ENCODE measurements at regions not wholly inside any gene's neighbourhood (a gene's known extent, or its start where the extent isn't known, plus 50 kb on each side); places are given as distances from the start of the nearest gene placed in this dataset.

DNA sequence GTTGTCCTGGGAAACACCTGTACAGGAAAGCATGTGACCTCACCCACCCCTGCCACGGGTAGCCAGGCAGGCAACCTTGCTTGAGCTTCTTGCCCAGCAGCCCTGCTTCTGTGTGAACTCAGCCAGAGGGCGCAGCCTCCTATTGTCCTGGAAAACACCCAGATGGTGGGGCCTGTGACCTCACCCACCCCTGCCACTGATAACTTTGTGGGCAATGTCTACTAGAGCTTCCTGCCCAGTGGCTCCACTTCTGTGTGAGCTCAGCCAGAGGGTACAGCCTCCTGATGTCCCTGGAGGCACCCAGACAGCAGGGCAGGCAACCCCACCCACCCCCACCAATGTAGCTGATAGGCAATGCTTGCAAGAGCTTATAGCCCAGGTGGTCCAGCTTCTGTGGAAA is 146.3 kb downstream of the DTHD1 start:
- H3K36me3 ChIP-seq (ENCODE audit: control insufficient read depth in 2 of 2, insufficient read depth in 2 of 2, low read length in 1 of 2): no peaks in the 10 kb centered on the region
- H3K27ac ChIP-seq (ENCODE audit: low read depth in 1 of 2, low read length in 1 of 2): no peak overlapping the region
- H3K4me3 ChIP-seq (ENCODE audit: low read length in 2 of 2): no peak overlapping the region
- H3K9me3 ChIP-seq (ENCODE audit: control insufficient read depth in 2 of 2, insufficient read depth in 1 of 2, low read length in 1 of 2): no peaks in the 10 kb centered on the region
- DNase-seq (ENCODE audit: low read depth in 6 of 9, low spot score in 9 of 9): no peak
- no peaks in the 10 kb centered on the region for H3K4me1 ChIP-seq (ENCODE audit: control insufficient read depth in 2 of 2, insufficient read depth in 2 of 2, low read length in 2 of 2)
- WGBS: 49% methylated on average over 2 of the region's 2 CpGs
- H3K27me3 ChIP-seq (ENCODE audit: control insufficient read depth in 2 of 2, insufficient read depth in 1 of 2, low read length in 1 of 2): no peaks in the 10 kb centered on the region

GRCh38 chr4:36432586-36432985 is 151.2 kb downstream of the DTHD1 start:
- Histone ChIP-seq H3K27me3 (ENCODE audit: control insufficient read depth in 2 of 2, insufficient read depth in 1 of 2, low read length in 1 of 2) (no peaks in the 10 kb centered on the region), H3K36me3 (ENCODE audit: control insufficient read depth in 2 of 2, insufficient read depth in 2 of 2, low read length in 1 of 2) (no peaks in the 10 kb centered on the region), H3K9me3 (ENCODE audit: control insufficient read depth in 2 of 2, insufficient read depth in 1 of 2, low read length in 1 of 2) (no peaks in the 10 kb centered on the region), H3K4me3 (ENCODE audit: low read length in 2 of 2) (no peak overlapping the region), H3K4me1 (ENCODE audit: control insufficient read depth in 2 of 2, insufficient read depth in 2 of 2, low read length in 2 of 2) (no peaks in the 10 kb centered on the region), H3K27ac (ENCODE audit: low read depth in 1 of 2, low read length in 1 of 2) (no peak overlapping the region)
- DNase-seq (ENCODE audit: low read depth in 6 of 9, low spot score in 9 of 9): no peak
- WGBS: 93% methylated on average over 2 of the region's 2 CpGs

DNA sequence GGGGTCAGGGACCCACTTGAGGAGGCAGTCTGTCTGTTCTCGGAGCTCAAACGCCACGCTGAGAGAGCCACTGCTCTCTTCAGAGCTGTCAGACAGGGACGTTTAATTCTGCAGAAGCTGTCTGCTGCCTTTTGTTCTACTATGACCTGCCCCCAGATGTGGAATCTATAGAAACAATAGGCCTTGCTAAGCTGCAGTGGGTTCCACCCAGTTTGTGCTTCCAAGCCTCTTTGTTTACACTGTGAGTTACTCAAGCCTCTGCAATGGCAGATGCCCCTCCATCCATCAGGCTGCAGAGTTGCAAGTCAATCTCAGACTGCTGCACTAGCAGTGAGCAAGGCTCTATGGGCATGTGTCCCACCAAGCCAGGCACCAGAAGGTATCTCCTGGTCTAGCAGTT is 158.1 kb downstream of the DTHD1 start:
- DNase-seq (ENCODE audit: low read depth in 6 of 9, low spot score in 9 of 9): no peak
- no peak overlapping the region for H3K27ac ChIP-seq (ENCODE audit: low read depth in 1 of 2, low read length in 1 of 2)
- H3K36me3 ChIP-seq (ENCODE audit: control insufficient read depth in 2 of 2, insufficient read depth in 2 of 2, low read length in 1 of 2): no peaks in the 10 kb centered on the region
- no peaks in the 10 kb centered on the region for H3K27me3 ChIP-seq (ENCODE audit: control insufficient read depth in 2 of 2, insufficient read depth in 1 of 2, low read length in 1 of 2)
- H3K4me1 ChIP-seq (ENCODE audit: control insufficient read depth in 2 of 2, insufficient read depth in 2 of 2, low read length in 2 of 2): no peaks in the 10 kb centered on the region
- 84% methylated on average over 4 of the region's 4 CpGs for WGBS
- H3K9me3 ChIP-seq (ENCODE audit: control insufficient read depth in 2 of 2, insufficient read depth in 1 of 2, low read length in 1 of 2): no peaks in the 10 kb centered on the region
- H3K4me3 ChIP-seq (ENCODE audit: low read length in 2 of 2): no peak overlapping the region

DNA sequence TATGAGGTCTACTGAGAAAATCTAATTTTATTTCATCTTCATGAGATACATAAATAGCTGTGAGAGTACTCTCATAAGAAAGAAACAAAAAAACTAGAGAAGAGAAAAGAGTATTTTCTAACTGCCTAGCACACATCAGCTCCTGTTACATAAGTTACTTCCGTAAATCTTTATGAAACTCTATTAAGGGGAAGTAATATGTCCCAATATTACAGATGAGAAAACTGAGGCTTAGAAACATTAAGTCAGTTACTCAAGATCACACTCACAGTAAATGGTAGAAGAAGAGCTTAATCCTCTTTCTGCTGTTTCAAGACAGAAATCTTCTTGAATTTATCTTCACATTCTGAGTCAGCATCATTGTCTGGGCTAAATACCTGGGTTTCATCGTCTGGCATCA is 164.1 kb downstream of the DTHD1 start:
- Histone ChIP-seq H3K4me3 (ENCODE audit: low read length in 2 of 2) (no peak overlapping the region), H3K9me3 (ENCODE audit: control insufficient read depth in 2 of 2, insufficient read depth in 1 of 2, low read length in 1 of 2) (no peaks in the 10 kb centered on the region), H3K27ac (ENCODE audit: low read depth in 1 of 2, low read length in 1 of 2) (no peak overlapping the region), H3K36me3 (ENCODE audit: control insufficient read depth in 2 of 2, insufficient read depth in 2 of 2, low read length in 1 of 2) (no peaks in the 10 kb centered on the region), H3K27me3 (ENCODE audit: control insufficient read depth in 2 of 2, insufficient read depth in 1 of 2, low read length in 1 of 2) (no peaks in the 10 kb centered on the region), H3K4me1 (ENCODE audit: control insufficient read depth in 2 of 2, insufficient read depth in 2 of 2, low read length in 2 of 2) (no peaks in the 10 kb centered on the region)
- no peak for DNase-seq (ENCODE audit: low read depth in 6 of 9, low spot score in 9 of 9)
- WGBS: 89% methylated on average over 2 of the region's 2 CpGs

- DNase-seq (ENCODE audit: low read depth in 6 of 9, low spot score in 9 of 9): no peak
- Histone ChIP-seq H3K4me1 (ENCODE audit: control insufficient read depth in 2 of 2, insufficient read depth in 2 of 2, low read length in 2 of 2) (no peaks in the 10 kb centered on the region), H3K36me3 (ENCODE audit: control insufficient read depth in 2 of 2, insufficient read depth in 2 of 2, low read length in 1 of 2) (no peaks in the 10 kb centered on the region), H3K9me3 (ENCODE audit: control insufficient read depth in 2 of 2, insufficient read depth in 1 of 2, low read length in 1 of 2) (no peaks in the 10 kb centered on the region), H3K27me3 (ENCODE audit: control insufficient read depth in 2 of 2, insufficient read depth in 1 of 2, low read length in 1 of 2) (no peaks in the 10 kb centered on the region), H3K27ac (ENCODE audit: low read depth in 1 of 2, low read length in 1 of 2) (no peak overlapping the region), H3K4me3 (ENCODE audit: low read length in 2 of 2) (no peak overlapping the region)
- WGBS: 83% methylated on average over 3 of the region's 3 CpGs
Measured at GRCh38 chr4:36446275-36446674, 164.9 kb downstream of the DTHD1 start.

DNA sequence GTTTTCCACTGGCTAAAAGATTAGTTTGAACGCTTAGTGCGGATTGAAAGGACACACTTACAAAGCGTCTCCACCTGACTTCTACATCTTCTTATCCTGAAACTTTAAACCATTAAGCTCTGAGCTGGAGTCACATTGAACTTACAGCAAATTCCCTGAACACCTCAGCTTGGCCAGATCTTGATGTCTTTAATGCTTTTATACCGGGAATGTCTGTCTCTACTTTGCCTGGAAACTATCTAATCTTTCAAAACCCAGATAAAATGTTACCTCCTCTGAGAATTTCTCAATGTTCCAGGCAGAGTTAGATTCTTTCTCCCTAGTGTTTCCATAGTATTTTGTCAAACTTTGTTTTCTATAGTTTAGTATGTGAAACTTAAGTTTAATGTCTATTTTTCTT is 179.9 kb downstream of the DTHD1 start:
- DNase-seq (ENCODE audit: low read depth in 6 of 9, low spot score in 9 of 9): no peak
- H3K4me3 ChIP-seq (ENCODE audit: low read length in 2 of 2): no peak overlapping the region
- H3K27ac ChIP-seq (ENCODE audit: low read depth in 1 of 2, low read length in 1 of 2): no peak overlapping the region
- no peaks in the 10 kb centered on the region for H3K27me3 ChIP-seq (ENCODE audit: control insufficient read depth in 2 of 2, insufficient read depth in 1 of 2, low read length in 1 of 2)
- no peaks in the 10 kb centered on the region for H3K36me3 ChIP-seq (ENCODE audit: control insufficient read depth in 2 of 2, insufficient read depth in 2 of 2, low read length in 1 of 2)
- H3K9me3 ChIP-seq (ENCODE audit: control insufficient read depth in 2 of 2, insufficient read depth in 1 of 2, low read length in 1 of 2): no peaks in the 10 kb centered on the region
- WGBS: 72% methylated on average over 4 of the region's 4 CpGs
- H3K4me1 ChIP-seq (ENCODE audit: control insufficient read depth in 2 of 2, insufficient read depth in 2 of 2, low read length in 2 of 2): no peaks in the 10 kb centered on the region

DNA sequence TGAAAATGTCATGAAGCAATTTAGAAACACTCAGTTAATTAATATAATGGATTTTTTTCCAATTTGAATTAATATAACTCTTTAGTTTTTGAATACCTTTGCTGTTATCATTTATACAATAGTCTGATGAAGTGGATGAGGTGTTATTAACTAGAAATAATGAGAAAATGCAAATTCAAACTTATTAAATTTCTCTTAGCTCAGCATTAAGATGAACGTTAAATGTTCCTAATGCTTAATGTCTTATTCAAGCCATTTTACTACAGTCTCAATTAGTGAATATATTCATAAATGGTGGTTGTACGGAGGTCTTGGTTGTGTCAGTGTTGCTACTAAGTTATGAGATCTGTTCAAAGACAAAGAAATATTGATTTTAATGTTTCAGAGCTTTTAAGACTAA is 186.3 kb downstream of the DTHD1 start:
- Histone ChIP-seq H3K27ac (ENCODE audit: low read depth in 1 of 2, low read length in 1 of 2) (no peak overlapping the region), H3K4me3 (ENCODE audit: low read length in 2 of 2) (no peak overlapping the region), H3K36me3 (ENCODE audit: control insufficient read depth in 2 of 2, insufficient read depth in 2 of 2, low read length in 1 of 2) (no peaks in the 10 kb centered on the region), H3K4me1 (ENCODE audit: control insufficient read depth in 2 of 2, insufficient read depth in 2 of 2, low read length in 2 of 2) (no peaks in the 10 kb centered on the region), H3K27me3 (ENCODE audit: control insufficient read depth in 2 of 2, insufficient read depth in 1 of 2, low read length in 1 of 2) (no peaks in the 10 kb centered on the region), H3K9me3 (ENCODE audit: control insufficient read depth in 2 of 2, insufficient read depth in 1 of 2, low read length in 1 of 2) (no peaks in the 10 kb centered on the region)
- DNase-seq (ENCODE audit: low read depth in 6 of 9, low spot score in 9 of 9): no peak
- WGBS: 48% methylated on average over 2 of the region's 2 CpGs

DNA sequence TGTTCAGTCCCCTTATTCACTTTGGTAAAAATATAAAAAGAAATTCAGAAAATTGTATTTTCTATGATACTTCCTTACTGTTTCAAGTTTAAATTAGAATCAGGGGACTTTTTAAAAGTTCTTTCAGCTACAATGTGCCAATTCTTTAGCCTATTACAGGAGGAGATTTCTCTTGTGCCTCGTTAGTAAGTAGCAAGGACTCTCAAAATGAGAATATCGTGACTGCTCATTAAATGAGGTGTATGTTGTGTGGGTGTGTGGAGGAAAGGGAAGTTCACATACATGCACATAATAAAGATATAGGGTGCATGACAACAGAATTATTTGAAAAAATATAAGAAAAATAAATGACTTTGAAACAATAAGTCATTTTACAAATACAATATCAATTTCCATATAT is 190.5 kb downstream of the DTHD1 start:
- no peaks in the 10 kb centered on the region for H3K9me3 ChIP-seq (ENCODE audit: control insufficient read depth in 2 of 2, insufficient read depth in 1 of 2, low read length in 1 of 2)
- H3K4me1 ChIP-seq (ENCODE audit: control insufficient read depth in 2 of 2, insufficient read depth in 2 of 2, low read length in 2 of 2): no peaks in the 10 kb centered on the region
- H3K36me3 ChIP-seq (ENCODE audit: control insufficient read depth in 2 of 2, insufficient read depth in 2 of 2, low read length in 1 of 2): no peaks in the 10 kb centered on the region
- 91% methylated on average over 2 of the region's 2 CpGs for WGBS
- H3K27ac ChIP-seq (ENCODE audit: low read depth in 1 of 2, low read length in 1 of 2): no peak overlapping the region
- no peaks in the 10 kb centered on the region for H3K27me3 ChIP-seq (ENCODE audit: control insufficient read depth in 2 of 2, insufficient read depth in 1 of 2, low read length in 1 of 2)
- DNase-seq (ENCODE audit: low read depth in 6 of 9, low spot score in 9 of 9): no peak
- H3K4me3 ChIP-seq (ENCODE audit: low read length in 2 of 2): no peak overlapping the region

DNA sequence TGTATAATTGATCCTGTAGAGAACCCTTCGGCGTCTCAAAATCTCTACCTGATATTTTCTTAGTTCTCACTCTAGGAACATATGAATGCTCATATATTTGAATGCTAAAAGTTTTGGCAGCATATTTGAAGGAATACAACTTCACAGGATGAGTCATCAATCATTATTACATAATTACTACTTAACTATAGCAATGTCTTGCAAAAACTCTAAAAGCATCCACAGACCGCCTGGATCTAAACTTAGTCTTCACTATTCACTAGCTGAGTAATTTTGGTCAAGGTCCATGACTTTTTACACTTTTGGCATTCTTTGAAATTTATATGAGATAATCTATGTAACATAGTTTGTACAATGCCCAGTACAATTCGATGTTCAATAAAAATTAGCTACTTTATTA is 194.7 kb downstream of the DTHD1 start:
- no peaks in the 10 kb centered on the region for H3K9me3 ChIP-seq (ENCODE audit: control insufficient read depth in 2 of 2, insufficient read depth in 1 of 2, low read length in 1 of 2)
- no peaks in the 10 kb centered on the region for H3K4me1 ChIP-seq (ENCODE audit: control insufficient read depth in 2 of 2, insufficient read depth in 2 of 2, low read length in 2 of 2)
- DNase-seq (ENCODE audit: low read depth in 6 of 9, low spot score in 9 of 9): no peak
- no peak overlapping the region for H3K4me3 ChIP-seq (ENCODE audit: low read length in 2 of 2)
- H3K27ac ChIP-seq (ENCODE audit: low read depth in 1 of 2, low read length in 1 of 2): no peak overlapping the region
- no peaks in the 10 kb centered on the region for H3K36me3 ChIP-seq (ENCODE audit: control insufficient read depth in 2 of 2, insufficient read depth in 2 of 2, low read length in 1 of 2)
- 92% methylated on average over 4 of the region's 4 CpGs for WGBS
- H3K27me3 ChIP-seq (ENCODE audit: control insufficient read depth in 2 of 2, insufficient read depth in 1 of 2, low read length in 1 of 2): no peaks in the 10 kb centered on the region

DNA sequence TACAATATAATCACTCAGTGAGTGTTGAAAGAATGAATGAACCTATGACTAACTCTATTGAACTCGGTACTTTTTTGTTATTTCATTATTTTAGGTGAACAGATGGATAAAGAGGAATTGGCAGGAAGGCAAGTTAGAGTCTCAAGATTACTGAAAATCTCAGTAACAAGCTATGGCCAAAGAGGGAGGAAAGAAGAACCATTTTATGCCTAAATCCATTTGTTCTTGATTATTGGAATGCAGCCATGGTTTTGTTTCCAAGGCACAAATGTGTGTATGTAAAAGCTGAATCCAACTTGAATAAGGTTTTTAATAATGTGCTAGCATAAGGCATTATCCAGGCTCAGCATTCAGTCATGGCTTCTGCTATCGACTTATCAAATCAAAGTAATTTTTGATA is 196.4 kb downstream of the DTHD1 start:
- 93% methylated on average over 2 of the region's 2 CpGs for WGBS
- H3K27ac ChIP-seq (ENCODE audit: low read depth in 1 of 2, low read length in 1 of 2): no peak overlapping the region
- no peaks in the 10 kb centered on the region for H3K9me3 ChIP-seq (ENCODE audit: control insufficient read depth in 2 of 2, insufficient read depth in 1 of 2, low read length in 1 of 2)
- DNase-seq (ENCODE audit: low read depth in 6 of 9, low spot score in 9 of 9): no peak
- H3K27me3 ChIP-seq (ENCODE audit: control insufficient read depth in 2 of 2, insufficient read depth in 1 of 2, low read length in 1 of 2): no peaks in the 10 kb centered on the region
- H3K4me3 ChIP-seq (ENCODE audit: low read length in 2 of 2): no peak overlapping the region
- H3K4me1 ChIP-seq (ENCODE audit: control insufficient read depth in 2 of 2, insufficient read depth in 2 of 2, low read length in 2 of 2): no peaks in the 10 kb centered on the region
- H3K36me3 ChIP-seq (ENCODE audit: control insufficient read depth in 2 of 2, insufficient read depth in 2 of 2, low read length in 1 of 2): no peaks in the 10 kb centered on the region
